Tibial artery (tissue), 4 donors: ENCODE measurements at regions not wholly inside any gene's neighbourhood (a gene's known extent, or its start where the extent isn't known, plus 50 kb on each side); places are given as distances from the start of the nearest gene placed in this dataset.

ENCODE experiments used
- DNase-seq, 2 donors: peaks; one replicate each; pipeline ENCODE4 v3.0.0-alpha.2; 2019
- H3K27ac ChIP-seq, 2 donors: fragments of 200-600 bp; sonication (generic) in 1 of 2; 1 replicate in 1 of 2; 2 replicates in 1 of 2; pipeline ENCODE4 v1.5.1; 2018 to 2019; ENCODE audit warnings: mild to moderate bottlenecking in 1 of 2
- H3K27me3 ChIP-seq, 2 donors: fragments of 200-600 bp; sonication (generic) in 1 of 2; one replicate each; pipeline versions ENCODE4 v1.5.1 to v1.6.0; 2016 to 2019
- H3K36me3 ChIP-seq, 3 donors: fragments of 200-600 bp; sonication (generic) in 2 of 3; one replicate each; pipeline ENCODE4 v1.5.1; 2016 to 2019; ENCODE audit warnings: mild to moderate bottlenecking in 2 of 3
- H3K4me1 ChIP-seq, 4 donors: fragments of 200-600 bp; sonication (generic) in 2 of 4; 1 replicate in 3 of 4; 2 replicates in 1 of 4; pipeline ENCODE4 v1.5.1; 2016 to 2019
- H3K4me3 ChIP-seq, 2 donors: fragments of 200-600 bp; sonication (generic) in 1 of 2; 1 replicate in 1 of 2; 2 replicates in 1 of 2; pipeline ENCODE4 v1.5.1; 2018 to 2019; ENCODE audit warnings: mild to moderate bottlenecking in 2 of 2
- H3K9me3 ChIP-seq, 3 donors: fragments of 200-600 bp; sonication (generic) in 1 of 3; one replicate each; pipeline ENCODE4 v1.5.1; 2016 to 2019
- intact Hi-C: fragments of 100-400 bp; cut with DNase I; formaldehyde crosslinking; loops from one replicate; pipeline ENCODE4 v1.15.0; 2023; ENCODE audit warnings: low total_unique reads
- TF ChIP-seq, protein P1 (sequence below), 2 experiments: fragments of 200-600 bp in 1 of 2; fragments of 450-650 bp in 1 of 2; IDR thresholded peaks; one replicate each; pipeline ENCODE4 v1.5.1; 2017 to 2019; ENCODE audit warnings: antibody characterized with exemption in 2 of 2, mild to moderate bottlenecking in 1 of 2, moderate library complexity in 1 of 2

DNA sequence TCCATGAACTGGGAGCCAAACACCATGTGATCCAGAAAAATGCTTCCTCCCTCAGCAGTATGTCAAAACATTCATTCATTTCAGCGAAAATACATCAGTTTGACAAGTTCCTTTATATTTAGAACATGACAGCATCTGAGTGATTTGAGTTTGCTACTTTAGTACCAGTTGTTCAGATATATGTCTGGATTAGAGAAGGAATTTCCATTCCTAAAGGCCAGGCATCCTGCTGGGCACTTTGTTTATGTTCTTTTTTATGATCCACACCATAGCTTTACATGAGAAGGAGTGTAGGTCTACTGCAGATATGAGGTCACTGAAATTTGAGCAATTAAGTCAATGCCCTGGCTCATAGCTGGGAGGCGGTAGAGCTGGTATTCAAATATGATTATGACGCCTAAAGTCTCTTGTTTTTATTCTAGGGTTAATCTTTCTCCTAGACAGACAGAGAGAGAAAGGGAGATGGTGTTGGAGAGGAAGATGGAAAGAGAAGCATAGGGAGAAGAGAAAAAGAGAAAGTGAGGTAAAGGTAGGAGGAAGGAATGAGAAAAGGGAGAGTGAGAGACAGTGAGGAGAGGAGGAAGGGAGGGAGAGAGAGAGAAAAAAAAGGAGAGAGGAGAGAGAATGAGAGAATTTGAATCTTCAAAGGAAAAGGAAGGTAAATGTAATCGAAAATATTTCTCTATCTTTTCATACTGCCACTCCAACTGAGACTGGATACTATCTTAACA is 839.5 kb upstream of the FANCL start:
- TF ChIP-seq, protein P1, sequence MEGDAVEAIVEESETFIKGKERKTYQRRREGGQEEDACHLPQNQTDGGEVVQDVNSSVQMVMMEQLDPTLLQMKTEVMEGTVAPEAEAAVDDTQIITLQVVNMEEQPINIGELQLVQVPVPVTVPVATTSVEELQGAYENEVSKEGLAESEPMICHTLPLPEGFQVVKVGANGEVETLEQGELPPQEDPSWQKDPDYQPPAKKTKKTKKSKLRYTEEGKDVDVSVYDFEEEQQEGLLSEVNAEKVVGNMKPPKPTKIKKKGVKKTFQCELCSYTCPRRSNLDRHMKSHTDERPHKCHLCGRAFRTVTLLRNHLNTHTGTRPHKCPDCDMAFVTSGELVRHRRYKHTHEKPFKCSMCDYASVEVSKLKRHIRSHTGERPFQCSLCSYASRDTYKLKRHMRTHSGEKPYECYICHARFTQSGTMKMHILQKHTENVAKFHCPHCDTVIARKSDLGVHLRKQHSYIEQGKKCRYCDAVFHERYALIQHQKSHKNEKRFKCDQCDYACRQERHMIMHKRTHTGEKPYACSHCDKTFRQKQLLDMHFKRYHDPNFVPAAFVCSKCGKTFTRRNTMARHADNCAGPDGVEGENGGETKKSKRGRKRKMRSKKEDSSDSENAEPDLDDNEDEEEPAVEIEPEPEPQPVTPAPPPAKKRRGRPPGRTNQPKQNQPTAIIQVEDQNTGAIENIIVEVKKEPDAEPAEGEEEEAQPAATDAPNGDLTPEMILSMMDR (IDR thresholded peaks at IDR 0.05) = no peak
- Histone ChIP-seq H3K27ac (no peak overlapping the region), H3K36me3 (no peaks in the 10 kb centered on the region), H3K4me1 (no peaks in the 10 kb centered on the region), H3K4me3 (no peak overlapping the region), H3K27me3 (no peaks in the 10 kb centered on the region), H3K9me3 (no peaks in the 10 kb centered on the region)
- intact Hi-C loops = loop anchor here (10.0 kb wide), 1 partner anchor 474 kb away; no protein-coding TSS in a partner anchor
- no peak for DNase-seq

- H3K4me3 ChIP-seq = no peak overlapping the region
- H3K27me3 ChIP-seq = no peaks in the 10 kb centered on the region
- intact Hi-C loops = no loop called here
- no peaks in the 10 kb centered on the region for H3K4me1 ChIP-seq
- DNase-seq = no peak
- no peaks in the 10 kb centered on the region for H3K36me3 ChIP-seq
- H3K27ac ChIP-seq = no peak overlapping the region
- TF ChIP-seq, protein P1 (IDR thresholded peaks at IDR 0.05) = no peak
- no peaks in the 10 kb centered on the region for H3K9me3 ChIP-seq
Observed at GRCh38 chr2:59077981-59078531, 836.9 kb upstream of the FANCL start.

- no peaks in the 10 kb centered on the region for H3K36me3 ChIP-seq
- no peak overlapping the region for H3K27ac ChIP-seq
- no peak overlapping the region for H3K4me3 ChIP-seq
- TF ChIP-seq, protein P1 (IDR thresholded peaks at IDR 0.05) = no peak
- no peaks in the 10 kb centered on the region for H3K4me1 ChIP-seq
- intact Hi-C loops = no loop called here
- no peaks in the 10 kb centered on the region for H3K27me3 ChIP-seq
- no peaks in the 10 kb centered on the region for H3K9me3 ChIP-seq
- DNase-seq = no peak
Observed at GRCh38 chr2:59077026-59077725, 836.1 kb upstream of the FANCL start.

GRCh38 chr2:59076079-59076619 is 835.0 kb upstream of the FANCL start:
- no peak overlapping the region for H3K4me3 ChIP-seq
- H3K9me3 ChIP-seq = no peaks in the 10 kb centered on the region
- no peak overlapping the region for H3K27ac ChIP-seq
- H3K4me1 ChIP-seq = no peaks in the 10 kb centered on the region
- intact Hi-C loops = no loop called here
- TF ChIP-seq, protein P1 (IDR thresholded peaks at IDR 0.05) = no peak
- H3K36me3 ChIP-seq = no peaks in the 10 kb centered on the region
- no peaks in the 10 kb centered on the region for H3K27me3 ChIP-seq
- DNase-seq = no peak

DNA sequence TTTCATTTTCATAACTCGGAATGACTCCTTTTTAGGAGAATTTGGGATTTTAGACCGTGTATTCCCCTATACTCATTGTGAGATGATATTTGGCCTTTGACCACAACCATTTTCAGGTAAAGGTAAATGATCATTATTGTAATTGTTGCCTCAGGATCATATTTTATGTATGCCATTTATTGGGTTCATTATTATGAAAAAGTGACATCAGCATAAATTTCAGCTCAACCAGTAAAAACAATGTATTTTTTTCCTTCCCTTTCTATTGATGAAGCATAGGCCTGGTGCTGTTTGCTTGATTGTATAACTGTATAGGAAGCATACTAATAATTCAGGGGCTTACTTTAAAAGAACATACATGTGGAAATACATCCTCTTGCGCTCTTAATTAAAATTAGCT is 832.9 kb upstream of the FANCL start:
- H3K27ac ChIP-seq = no peak overlapping the region

More for the DNA sequence above, 832.9 kb upstream of the FANCL start:
- TF ChIP-seq, protein P1 (IDR thresholded peaks at IDR 0.05) = no peak
- H3K4me3 ChIP-seq = no peak overlapping the region
- intact Hi-C loops = no loop called here
- DNase-seq = no peak
- H3K27me3 ChIP-seq = no peaks in the 10 kb centered on the region
- H3K9me3 ChIP-seq = peaks cover 0 to 5% (median 0%) of the 10 kb centered on the region in 3 donors
- no peaks in the 10 kb centered on the region for H3K36me3 ChIP-seq
- no peaks in the 10 kb centered on the region for H3K4me1 ChIP-seq
